Type B pancreatic cell (in vitro differentiated cells): ENCODE measurements at regions not wholly inside any gene's neighbourhood (a gene's known extent, or its start where the extent isn't known, plus 50 kb on each side); places are given as distances from the start of the nearest gene placed in this dataset.
"Not testable (repeated sequence)": the region's sequence is repeated elsewhere in the genome, so short reads cannot be mapped to it uniquely, and the experiment has no call there.

Experiments used
- DNase-seq: peaks from one replicate; pipeline ENCODE4 v3.0.0; 2021; ENCODE audit warnings: mixed read lengths; ENCODE audit not compliant: unreplicated experiment; ENCODE audit errors: extremely low spot score
- H3K27ac Mint-ChIP-seq: 2 replicates; pipeline ENCODE4 v1.8.0; 2021; ENCODE audit warnings: mild to moderate bottlenecking, mixed read lengths
- H3K27me3 Mint-ChIP-seq: 2 replicates; pipeline ENCODE4 v1.8.0; 2021; ENCODE audit warnings: mixed read lengths
- H3K36me3 Mint-ChIP-seq: 2 replicates; pipeline ENCODE4 v1.8.0; 2021; ENCODE audit warnings: mixed read lengths
- H3K4me1 Mint-ChIP-seq: one replicate; pipeline ENCODE4 v1.8.0; 2021; ENCODE audit warnings: mixed read lengths; ENCODE audit not compliant: unreplicated experiment
- H3K4me3 Mint-ChIP-seq: 2 replicates; pipeline ENCODE4 v1.8.0; 2021; ENCODE audit warnings: mild to moderate bottlenecking, mixed read lengths
- H3K9me3 Mint-ChIP-seq: 2 replicates; pipeline ENCODE4 v1.8.0; 2021; ENCODE audit warnings: mixed read lengths
- CTCF ChIP-seq: fragments of 200-600 bp; sonication (generic); conservative IDR thresholded peaks from 2 replicates; pipeline ENCODE4 v1.5.0; 2021; ENCODE audit warnings: antibody characterized with exemption, mild to moderate bottlenecking

- no peak for DNase-seq
- Mint-ChIP-seq H3K36me3 (no peaks in the 10 kb centered on the region), H3K27ac (no peak overlapping the region), H3K4me1 (peaks cover 10% of the 10 kb centered on the region), H3K27me3 (no peaks in the 10 kb centered on the region), H3K9me3 (peaks cover 9% of the 10 kb centered on the region), H3K4me3 (no peak overlapping the region)
- TF ChIP-seq CTCF: no peak
Measured at GRCh38 chr4:180335566-180335965, 1907.6 kb upstream of the TENM3 start.

- H3K4me3 Mint-ChIP-seq: no peak overlapping the region
- peaks cover 9% of the 10 kb centered on the region for H3K9me3 Mint-ChIP-seq
- no peak for TF ChIP-seq CTCF
- DNase-seq: no peak
- H3K36me3 Mint-ChIP-seq: no peaks in the 10 kb centered on the region
- no peaks in the 10 kb centered on the region for H3K27me3 Mint-ChIP-seq
- peaks cover 10% of the 10 kb centered on the region for H3K4me1 Mint-ChIP-seq
- H3K27ac Mint-ChIP-seq: peak overlapping the region; percentile 34
Measured at GRCh38 chr4:180336494-180337090, 1906.6 kb upstream of the TENM3 start.

GRCh38 chr4:180341926-180342325 is 1901.3 kb upstream of the TENM3 start:
- no peak for TF ChIP-seq CTCF
- Mint-ChIP-seq H3K9me3 (peaks cover under 1% of the 10 kb centered on the region), H3K27me3 (no peaks in the 10 kb centered on the region)

GRCh38 chr4:180350901-180351300 is 1892.3 kb upstream of the TENM3 start:
- Mint-ChIP-seq H3K36me3 (no peaks in the 10 kb centered on the region), H3K27me3 (no peaks in the 10 kb centered on the region), H3K9me3 (peaks cover 8% of the 10 kb centered on the region), H3K4me1 (no peaks in the 10 kb centered on the region), H3K4me3 (no peak overlapping the region), H3K27ac (no peak overlapping the region)
- DNase-seq: no peak
- TF ChIP-seq CTCF: no peak

More at GRCh38 chr4:180341926-180342325, 1901.3 kb upstream of the TENM3 start:
- DNase-seq: no peak
- H3K4me3 Mint-ChIP-seq: no peak overlapping the region
- peaks cover under 1% of the 10 kb centered on the region for H3K4me1 Mint-ChIP-seq
- H3K36me3 Mint-ChIP-seq: no peaks in the 10 kb centered on the region
- no peak overlapping the region for H3K27ac Mint-ChIP-seq

GRCh38 chr4:180356766-180357165 is 1886.4 kb upstream of the TENM3 start:
- TF ChIP-seq CTCF: no peak
- H3K27ac Mint-ChIP-seq: no peak overlapping the region

GRCh38 chr4:180360113-180360512 is 1883.1 kb upstream of the TENM3 start:
- H3K9me3 Mint-ChIP-seq, H3K4me3 Mint-ChIP-seq, H3K27ac Mint-ChIP-seq, DNase-seq, H3K36me3 Mint-ChIP-seq, H3K27me3 Mint-ChIP-seq, H3K4me1 Mint-ChIP-seq: not testable (repeated sequence)

More at GRCh38 chr4:180356766-180357165, 1886.4 kb upstream of the TENM3 start:
- DNase-seq: no peak
- Mint-ChIP-seq H3K4me3 (no peak overlapping the region), H3K27me3 (no peaks in the 10 kb centered on the region), H3K9me3 (peaks cover 8% of the 10 kb centered on the region), H3K36me3 (no peaks in the 10 kb centered on the region), H3K4me1 (no peaks in the 10 kb centered on the region)
